ENCODE measurements at regions not wholly inside any gene's neighbourhood (a gene's known extent, or its start where the extent isn't known, plus 50 kb on each side); places are given as distances from the start of the nearest gene placed in this dataset.
A peak's percentile ranks its signal among the peaks of the same experiment; 100 is the strongest.

DNA sequence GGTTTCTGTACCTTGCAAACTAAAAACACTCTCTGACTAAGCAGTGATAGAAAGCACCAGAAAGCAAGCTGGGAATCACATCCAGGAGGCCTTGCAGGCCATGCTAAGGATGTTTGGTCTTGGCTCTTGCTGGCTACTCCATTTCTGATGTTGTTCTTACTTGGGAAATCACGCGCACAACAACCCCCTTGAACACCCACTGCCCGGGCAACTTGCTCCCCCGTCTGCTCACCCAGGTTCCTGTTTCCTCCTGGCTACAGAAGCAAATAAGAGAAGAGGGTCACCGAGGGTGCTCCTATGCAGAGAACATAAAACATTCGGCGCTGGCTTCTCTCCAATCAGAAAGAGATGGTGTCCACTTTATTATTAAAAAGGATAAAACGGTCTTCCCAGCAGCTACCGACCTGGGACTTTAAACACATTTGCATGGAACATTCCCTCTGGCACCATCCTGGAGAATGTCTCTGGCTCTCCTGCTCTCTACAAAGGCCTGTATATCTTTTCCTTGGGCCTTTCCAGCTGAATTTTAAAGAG, 271.2 kb upstream of the RPL38 start:
- ATAC-seq, result no peak
- no peak for DNase-seq

DNA sequence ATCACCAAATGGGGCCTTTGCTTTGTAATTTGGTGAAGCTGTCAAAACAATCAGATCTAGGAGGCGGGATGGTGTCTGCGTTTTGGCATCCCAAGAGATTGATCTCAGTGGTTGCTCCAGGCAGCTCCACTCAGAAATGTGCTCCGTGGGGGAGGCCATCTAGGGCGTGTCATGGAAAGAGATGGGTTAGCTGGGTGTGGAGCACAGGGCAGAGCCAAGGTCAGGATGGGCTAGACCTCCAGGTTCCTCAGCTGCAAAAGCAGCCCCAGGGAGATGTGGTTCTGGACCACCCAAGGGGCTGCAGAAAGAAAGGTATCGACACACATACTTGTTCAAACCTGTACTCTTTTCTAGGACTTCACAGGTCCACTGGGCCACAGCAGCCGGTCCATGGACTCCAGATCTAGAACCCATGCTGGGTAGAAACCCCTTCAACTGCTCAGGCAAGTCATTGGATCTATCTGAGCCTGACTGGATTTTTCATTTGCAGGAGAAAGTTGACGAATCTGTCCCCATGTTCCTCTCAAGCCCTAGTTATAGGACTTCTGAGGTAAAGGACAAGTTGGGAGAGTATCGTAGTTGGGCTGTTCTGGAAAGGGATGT, 270.2 kb upstream of the RPL38 start:
- DNase-seq (no peak), ATAC-seq (no peak)

DNA sequence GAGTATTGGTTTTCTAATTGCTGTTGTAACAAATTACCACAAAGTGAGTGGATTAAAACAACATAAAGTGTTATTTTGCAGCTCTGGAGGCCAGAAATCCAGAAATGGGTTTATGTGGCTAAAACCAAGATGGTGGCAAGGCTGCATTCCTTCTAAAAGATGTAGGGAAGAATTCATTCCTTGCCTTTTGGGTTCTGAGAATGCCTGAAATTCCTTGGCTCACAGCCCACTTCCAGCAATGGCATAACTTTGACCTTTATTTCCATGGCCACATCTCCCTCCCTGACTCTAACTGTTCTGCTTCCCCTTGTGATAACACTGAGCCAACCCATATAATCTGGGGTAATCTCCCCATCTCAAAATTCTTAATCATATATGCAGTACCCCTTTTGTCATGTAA, 269.6 kb upstream of the RPL38 start:
- ATAC-seq (no peak), DNase-seq (no peak)

- no peak for ATAC-seq
- DNase-seq, result no peak
These were observed 268.8 kb upstream of the RPL38 start for GRCh38 chr17:73934696-73935095.

- DNase-seq (no peak), ATAC-seq (no peak)
These were observed 266.4 kb upstream of the RPL38 start for GRCh38 chr17:73936908-73937627.

GRCh38 chr17:73938706-73939105, 264.8 kb upstream of the RPL38 start:
- DNase-seq, result no peak

GRCh38 chr17:73939806-73940205, 263.7 kb upstream of the RPL38 start:
- no peak for ATAC-seq
- DNase-seq, result no peak

More at GRCh38 chr17:73938706-73939105, 264.8 kb upstream of the RPL38 start:
- ATAC-seq, result no peak

- DNase-seq (no peak), ATAC-seq (no peak)
These were observed 263.0 kb upstream of the RPL38 start for GRCh38 chr17:73940511-73940910.

DNA sequence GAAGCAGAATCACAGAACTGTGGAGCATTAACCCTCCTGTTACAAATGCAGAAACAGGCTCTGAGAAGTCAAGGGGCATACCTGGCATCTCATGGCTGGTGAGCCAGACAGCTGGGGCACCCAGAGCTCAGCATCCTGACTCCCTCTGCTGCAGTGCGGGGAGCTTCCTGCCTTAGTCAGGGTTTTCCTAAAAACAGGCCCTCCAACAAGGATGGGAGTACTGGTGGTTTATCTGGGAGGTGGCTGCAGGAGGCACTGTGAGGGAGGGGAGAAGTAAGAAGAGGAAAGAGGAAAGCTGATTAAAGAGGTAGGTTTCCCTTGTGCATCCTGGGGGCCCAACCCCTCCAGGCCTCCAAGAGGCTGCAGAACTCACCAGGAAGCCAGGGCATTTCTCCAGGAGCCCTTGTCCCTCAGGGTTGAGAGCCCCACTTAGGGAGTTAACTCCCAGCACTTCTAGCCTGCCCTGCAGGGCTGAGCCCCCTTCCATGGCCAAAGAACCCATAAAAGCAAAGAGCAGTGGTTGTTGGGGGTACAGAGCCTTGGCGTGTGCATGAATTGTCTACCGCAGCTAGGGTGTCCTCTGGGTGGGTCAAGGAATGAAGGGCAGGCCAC, 261.5 kb upstream of the RPL38 start:
- ATAC-seq, result no peak
- no peak for DNase-seq

DNA sequence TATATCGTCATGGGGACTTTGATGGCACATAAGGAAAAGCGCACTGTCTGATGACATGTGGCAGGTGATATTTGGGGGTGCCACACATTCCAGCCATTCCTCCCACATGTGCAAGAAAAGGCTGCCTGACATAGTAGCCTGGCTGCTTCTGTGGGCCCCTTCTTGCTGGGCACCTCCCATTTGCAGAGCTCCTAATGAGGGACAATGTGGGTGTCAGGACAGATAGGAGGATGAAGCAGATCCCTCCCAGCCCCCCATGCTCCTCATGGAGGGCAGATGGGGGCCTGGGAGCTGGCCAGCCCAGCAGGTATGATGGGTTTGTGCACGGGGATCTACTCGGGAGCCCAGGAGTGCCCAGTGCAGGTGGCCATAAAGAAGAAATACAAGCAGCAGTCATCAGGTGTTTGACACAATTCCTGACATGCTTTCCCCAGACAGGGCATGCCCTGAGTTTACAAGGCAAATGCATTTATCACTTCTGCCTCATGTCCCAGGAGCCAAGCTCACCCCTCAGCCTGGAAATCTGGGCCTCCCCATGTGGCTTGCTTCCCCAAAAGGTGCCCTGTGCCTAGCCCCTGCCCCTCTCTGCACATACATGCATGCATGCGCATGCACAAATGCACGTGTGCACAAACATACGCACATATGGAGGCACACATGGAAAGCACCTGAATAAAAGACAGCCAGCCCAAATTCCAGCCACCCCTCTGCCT, 260.6 kb upstream of the RPL38 start:
- DNase-seq (no peak), ATAC-seq (no peak)

- DNase-seq (no peak), ATAC-seq (no peak)
These were observed 259.9 kb upstream of the RPL38 start for GRCh38 chr17:73943416-73944110.

GRCh38 chr17:73944366-73944765, 259.1 kb upstream of the RPL38 start:
- DNase-seq (no peak), ATAC-seq (no peak)

DNA sequence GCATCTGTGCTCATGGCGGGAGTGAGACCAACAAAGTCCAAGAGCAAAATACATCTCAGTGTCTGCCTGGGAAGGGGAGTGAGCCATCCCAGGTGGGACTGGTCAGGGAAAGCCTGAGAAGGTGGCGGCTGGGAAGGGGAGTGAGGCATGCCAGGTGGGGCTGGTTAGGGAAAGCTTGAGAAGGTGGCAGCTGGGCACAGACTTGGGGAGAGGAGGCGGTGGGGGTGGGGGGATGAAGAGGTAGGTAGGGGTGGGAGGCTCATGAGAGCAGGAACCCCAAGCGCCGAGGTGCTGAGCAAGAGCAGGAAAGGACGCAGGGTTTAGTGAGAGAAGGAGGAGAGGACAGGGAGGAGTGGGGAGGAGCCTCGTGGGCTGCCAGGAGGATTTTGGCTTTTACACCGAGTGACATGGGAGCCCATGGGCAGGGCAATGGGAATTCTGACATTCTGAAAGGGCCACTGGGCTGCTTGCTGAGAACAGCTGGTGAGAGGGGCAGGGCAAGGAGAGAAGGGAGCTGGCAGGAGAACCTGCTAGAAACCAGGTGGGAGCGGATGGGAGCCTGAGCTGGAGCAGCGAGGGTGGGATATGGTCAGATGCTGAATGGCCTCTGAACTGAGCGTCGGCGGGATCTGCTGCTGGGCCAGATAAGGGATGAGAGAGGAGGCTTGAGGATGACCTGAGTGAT, 256.1 kb upstream of the RPL38 start:
- DNase-seq (no peak), ATAC-seq (no peak)

- DNase-seq, result no peak
- ATAC-seq, result no peak
These were observed 255.5 kb upstream of the RPL38 start for GRCh38 chr17:73947966-73948355.

DNA sequence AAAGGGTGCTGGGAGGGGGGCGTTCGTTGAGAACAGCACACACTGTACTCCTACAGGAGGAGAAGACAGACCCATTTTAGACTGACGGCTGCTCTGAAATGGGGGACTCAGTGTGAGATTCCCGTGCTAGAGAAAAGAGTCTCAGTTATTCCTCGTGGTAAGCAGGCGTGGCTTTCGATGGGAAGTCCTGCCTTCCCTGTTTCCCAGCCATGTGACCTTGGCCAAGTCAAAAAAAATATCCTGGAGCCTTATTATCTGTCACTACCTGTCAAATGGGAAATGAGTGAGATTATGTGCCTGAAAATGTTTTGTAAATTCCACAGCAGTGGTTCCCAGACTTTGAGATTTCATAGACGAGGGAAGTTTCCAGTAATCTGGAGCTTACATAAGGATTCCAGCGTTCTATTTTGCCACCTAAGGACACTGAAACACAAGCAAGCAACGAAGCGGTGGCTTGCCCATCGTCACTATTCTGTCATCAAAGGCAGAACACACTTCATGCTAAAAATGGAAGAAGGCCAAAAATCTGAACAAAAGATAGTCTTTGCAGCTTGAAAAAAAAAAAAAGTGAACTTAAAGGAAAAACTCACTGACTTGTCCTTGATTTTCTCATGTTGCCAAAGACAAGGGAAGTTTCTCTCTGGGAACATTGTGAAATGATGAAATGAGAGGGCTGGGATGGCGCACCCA, 253.4 kb upstream of the RPL38 start:
- ATAC-seq, result no peak
- DNase-seq, result no peak

GRCh38 chr17:73950593-73950914, 252.9 kb upstream of the RPL38 start:
- no peak for ATAC-seq
- DNase-seq, result no peak

GRCh38 chr17:73952082-73952479, 251.4 kb upstream of the RPL38 start:
- no peak for DNase-seq
- ATAC-seq, result no peak

- peak; percentile 62 for DNase-seq
- peak; percentile 39 for ATAC-seq
These were observed 250.8 kb upstream of the RPL38 start for GRCh38 chr17:73952480-73953205.

DNA sequence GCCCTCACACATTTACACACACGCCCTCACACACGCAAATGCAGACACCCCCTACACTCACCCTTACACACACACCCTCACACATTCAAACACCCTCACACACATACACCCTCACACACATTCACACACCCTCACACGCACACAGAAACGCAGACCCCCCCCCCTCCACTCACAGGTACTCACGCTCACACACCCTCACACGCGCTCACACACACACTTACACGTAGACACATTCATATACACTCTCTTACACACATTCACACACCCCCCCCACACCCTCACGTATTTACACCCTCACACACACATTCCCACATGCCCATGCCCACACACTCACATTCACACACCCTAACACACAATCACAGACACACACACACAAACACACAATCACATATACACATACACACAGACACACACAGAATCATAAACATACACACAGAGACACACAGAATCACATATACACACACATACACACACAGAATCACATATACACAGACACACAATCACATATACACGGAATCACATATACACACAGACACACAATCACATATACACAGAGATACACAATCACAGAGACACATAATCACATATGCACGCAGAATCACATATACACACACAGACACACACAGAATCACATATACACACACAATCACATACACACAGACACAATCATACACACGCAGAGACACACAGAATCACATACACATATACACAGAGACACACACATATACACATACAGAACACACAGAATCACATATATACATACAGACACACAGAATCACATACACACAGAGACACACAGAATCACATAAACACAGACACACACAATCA, 250.1 kb upstream of the RPL38 start:
- ATAC-seq (no peak), DNase-seq (no peak)

DNA sequence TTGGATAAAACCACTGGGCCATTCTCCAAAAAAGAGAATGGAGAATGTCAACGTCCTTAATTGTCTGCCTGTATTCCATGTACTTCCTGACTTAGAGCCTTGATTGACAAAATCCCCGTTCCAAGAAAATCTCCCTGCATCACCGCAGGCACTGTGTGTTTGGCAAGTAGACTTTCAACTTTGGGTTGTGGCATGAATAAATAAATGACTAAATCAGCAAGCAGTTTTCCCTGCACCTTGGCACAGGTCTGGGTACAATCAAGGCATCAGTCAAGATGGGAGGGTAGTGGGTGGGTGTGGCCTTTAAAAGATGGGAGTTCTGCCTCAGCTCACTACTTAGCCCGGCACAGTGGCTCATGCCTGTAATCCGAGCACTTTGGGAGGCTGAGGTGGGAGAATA, 248.5 kb upstream of the RPL38 start:
- ATAC-seq (no peak), DNase-seq (no peak)

All from stimulated activated naive CD8-positive, alpha-beta T cell treated with anti-CD3 and anti-CD28 coated beads, Interleukin-15, Interleukin-2, amounts not matched to agents 100 U/mL and 50 U/mL, for 24 hours (primary cell).